ENCODE measurements at regions not wholly inside any gene's neighbourhood (a gene's known extent, or its start where the extent isn't known, plus 50 kb on each side); places are given as distances from the start of the nearest gene placed in this dataset.

DNA sequence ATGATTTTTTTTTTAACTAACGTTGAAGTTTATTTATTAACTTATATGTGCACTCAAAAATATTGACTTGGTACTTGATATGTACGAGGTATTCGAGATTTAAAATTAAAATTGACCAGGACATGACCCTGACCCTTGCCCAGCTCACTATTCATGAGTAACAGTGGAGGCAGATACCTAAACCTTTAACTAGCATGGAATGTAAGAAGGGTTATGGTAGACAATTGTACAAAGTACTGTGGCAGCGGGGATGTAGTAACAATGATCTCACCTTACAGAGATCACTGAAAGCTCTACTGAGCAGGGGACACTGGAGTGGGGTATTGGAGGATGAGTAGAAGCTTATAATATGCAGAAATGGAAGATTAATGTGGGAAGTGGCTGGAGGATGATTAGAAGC lies 60.8 kb downstream of the ADRA2A start:
- ChIA-PET POLR2A (no interaction called here), CTCF (no interaction called here)
- no peaks in the 10 kb centered on the region for H3K27me3 ChIP-seq (ENCODE audit: control insufficient read depth in 2 of 2, insufficient read depth in 2 of 2, low read length in 2 of 2)
- H3K4me2 ChIP-seq (ENCODE audit: insufficient read depth, low read length): no peak overlapping the region
- no peaks in the 10 kb centered on the region for H3K4me1 ChIP-seq (ENCODE audit: control insufficient read depth, extremely low read depth, insufficient read depth, low read length)
- TF ChIP-seq FOS (IDR thresholded peaks at IDR 0.05; ENCODE audit: borderline replicate concordance, insufficient read depth, low read length) (no peak), CTCF (IDR thresholded peaks at IDR 0.05; ENCODE audit: extremely low read depth in 1 of 2, insufficient read depth in 1 of 2, low read depth in 1 of 2, low read length in 2 of 2) (no peak), POLR2A (IDR thresholded peaks at IDR 0.05; ENCODE audit: low read depth, low read length) (no peak), EZH2 (IDR thresholded peaks at IDR 0.05; ENCODE audit: borderline replicate concordance, low read depth, low read length, severe bottlenecking) (no peak), MYC (IDR thresholded peaks at IDR 0.05; ENCODE audit: low read depth, low read length) (no peak), JUN (IDR thresholded peaks at IDR 0.05; ENCODE audit: borderline replicate concordance, insufficient read depth, insufficient read length, low read depth) (no peak), POLR2AphosphoS5 (IDR thresholded peaks at IDR 0.05; ENCODE audit: insufficient read depth, low read depth, low read length) (no peak), GATA2 (IDR thresholded peaks at IDR 0.05; ENCODE audit: insufficient read depth, insufficient read length, low read depth, low read length) (no peak)
- TF ChIP-seq, protein P1, sequence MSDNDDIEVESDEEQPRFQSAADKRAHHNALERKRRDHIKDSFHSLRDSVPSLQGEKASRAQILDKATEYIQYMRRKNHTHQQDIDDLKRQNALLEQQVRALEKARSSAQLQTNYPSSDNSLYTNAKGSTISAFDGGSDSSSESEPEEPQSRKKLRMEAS (IDR thresholded peaks at IDR 0.05; ENCODE audit: insufficient read depth, insufficient read length): no peak
- no peaks in the 10 kb centered on the region for H4K20me1 ChIP-seq (replicated peaks; ENCODE audit: control insufficient read depth, extremely low read depth, insufficient read depth, low read length)
- H3K27ac ChIP-seq (ENCODE audit: insufficient read depth, low read depth, low read length): no peak overlapping the region
- no peaks in the 10 kb centered on the region for H3K9me3 ChIP-seq (replicated peaks; ENCODE audit: control insufficient read depth, insufficient read depth, low read length)
- intact Hi-C loops (cut with micrococcal nuclease) (no loop called here), dilution Hi-C loops (cut with MboI; ENCODE audit: extremely low pct_ligation_motif_present, low sequenced_read_pairs) (no loop called here)
- H3K4me3 ChIP-seq (replicated peaks in 1 of 3; ENCODE audit: insufficient read depth in 1 of 3, low read depth in 1 of 3, low read length in 3 of 3): no peak overlapping the region
- H3K9ac ChIP-seq (replicated peaks; ENCODE audit: extremely low read depth, insufficient read depth, low read length): no peak overlapping the region
- FAIRE-seq: no peak
- DNase-seq (ENCODE audit: low read depth, low spot score): no peak
- H2AFZ ChIP-seq (ENCODE audit: low read depth, low read length): no peak overlapping the region
- no peaks in the 10 kb centered on the region for H3K9me1 ChIP-seq (replicated peaks; ENCODE audit: control insufficient read depth, extremely low read depth, insufficient read depth, low read length)
- H3K79me2 ChIP-seq (ENCODE audit: control insufficient read depth, insufficient read depth, low read length): no peaks in the 10 kb centered on the region
- BruUV-seq (replicated peaks): no TSS peak
- no peaks in the 10 kb centered on the region for H3K36me3 ChIP-seq (ENCODE audit: control insufficient read depth in 2 of 2, extremely low read depth in 1 of 2, insufficient read depth in 2 of 2, low read length in 2 of 2)

Data from endothelial cell of umbilical vein (primary cell).